ENCODE measurements at regions not wholly inside any gene's neighbourhood (a gene's known extent, or its start where the extent isn't known, plus 50 kb on each side); places are given as distances from the start of the nearest gene placed in this dataset.

GRCh38 chr2:4556135-4556896 lies 852.9 kb downstream of the DCDC2C start:
- no peak for DNase-seq (ENCODE audit: low read depth, low spot score)

GRCh38 chr2:4561196-4561595 lies 857.8 kb downstream of the DCDC2C start:
- DNase-seq (ENCODE audit: low read depth, low spot score), result no peak

DNA sequence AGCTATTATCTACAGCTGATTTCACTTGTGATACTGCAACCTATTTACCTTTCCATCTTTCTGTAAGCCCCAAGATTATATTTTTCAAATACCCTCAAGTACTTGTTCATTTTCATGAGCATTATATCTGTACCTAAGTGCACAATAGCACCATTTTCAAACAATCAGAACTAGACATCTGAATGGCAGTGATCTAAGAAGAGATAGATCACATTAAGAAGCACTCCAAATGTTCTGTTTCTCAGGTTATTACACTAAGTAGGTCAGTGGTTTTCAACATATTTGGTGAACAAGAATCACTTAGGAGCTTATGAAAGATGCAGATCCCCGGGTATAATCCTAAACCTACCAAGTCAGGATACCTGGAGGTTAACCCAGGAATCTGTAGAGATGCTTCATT lies 872.7 kb downstream of the DCDC2C start:
- no peak for DNase-seq (ENCODE audit: low read depth, low spot score)

DNA sequence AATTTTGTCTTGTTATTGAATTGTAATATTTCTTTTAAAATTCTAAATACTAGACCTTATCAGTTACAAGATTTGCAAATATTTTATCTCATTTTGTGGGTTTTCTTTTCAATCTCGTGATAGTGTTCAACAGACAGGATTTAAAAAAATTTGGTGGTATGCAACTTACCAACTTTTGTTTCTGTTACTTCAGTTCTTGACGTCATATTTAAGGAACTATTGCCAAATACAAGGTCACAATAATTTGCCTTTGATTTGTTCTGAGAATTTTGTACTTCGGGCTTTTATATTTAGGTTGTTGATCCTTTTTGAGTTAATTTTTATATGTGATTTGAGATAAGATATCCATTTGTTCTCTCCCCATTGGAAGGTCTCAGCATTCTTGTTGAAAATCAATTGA lies 876.6 kb downstream of the DCDC2C start:
- no peak for DNase-seq (ENCODE audit: low read depth, low spot score)

DNA sequence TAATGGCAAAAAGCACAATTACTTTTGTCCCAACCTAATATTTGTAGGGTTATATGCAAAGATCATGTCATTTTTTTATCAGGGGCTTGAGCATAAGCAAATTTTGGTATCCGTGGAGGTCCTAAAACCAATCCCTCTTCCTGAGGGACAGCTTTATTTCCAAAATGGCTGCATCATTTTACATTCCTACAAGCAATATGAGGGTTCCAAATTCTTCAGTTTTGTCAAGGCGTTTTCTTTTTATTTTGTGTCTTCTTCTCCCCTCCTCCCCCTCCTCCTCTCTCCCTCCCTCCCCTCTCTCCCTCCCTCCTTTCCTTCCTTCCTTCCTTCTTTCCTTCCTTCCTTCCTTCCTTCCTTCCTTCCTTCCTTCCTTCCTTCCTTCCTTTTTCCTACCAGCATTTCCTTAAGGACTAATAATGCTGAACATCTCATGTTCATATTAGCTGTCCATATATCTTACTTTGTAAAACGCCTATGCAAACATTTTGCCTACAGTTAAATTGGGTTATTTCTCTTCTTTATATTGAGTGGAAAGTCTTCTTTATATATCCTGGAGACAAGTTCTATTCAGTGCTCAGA lies 881.8 kb downstream of the DCDC2C start:
- DNase-seq (ENCODE audit: low read depth, low spot score), result no peak

- DNase-seq (ENCODE audit: low read depth, low spot score), result no peak
Measured at GRCh38 chr2:4588606-4589005, 885.2 kb downstream of the DCDC2C start.

GRCh38 chr2:4591261-4591660 lies 887.9 kb downstream of the DCDC2C start:
- DNase-seq (ENCODE audit: low read depth, low spot score), result no peak

DNA sequence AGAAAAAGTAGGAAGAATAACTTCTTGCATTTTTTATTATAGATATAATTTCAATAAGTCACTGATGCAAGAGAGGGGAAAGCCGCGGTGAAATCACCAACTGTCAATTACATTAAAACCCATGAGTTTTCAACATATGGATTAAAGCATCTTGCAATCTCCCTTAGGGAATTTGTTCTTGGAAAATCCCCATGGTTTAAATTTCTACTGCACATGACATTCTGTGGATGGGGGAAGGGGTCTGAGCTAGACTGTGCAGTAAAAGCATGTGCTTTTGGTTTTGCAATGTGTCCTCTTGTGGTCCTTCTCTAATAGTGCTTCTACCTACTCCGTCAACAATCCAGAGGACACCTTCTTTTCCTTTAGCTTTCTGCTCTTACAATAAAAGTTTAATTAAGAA lies 894.0 kb downstream of the DCDC2C start:
- no peak for DNase-seq (ENCODE audit: low read depth, low spot score)

DNA sequence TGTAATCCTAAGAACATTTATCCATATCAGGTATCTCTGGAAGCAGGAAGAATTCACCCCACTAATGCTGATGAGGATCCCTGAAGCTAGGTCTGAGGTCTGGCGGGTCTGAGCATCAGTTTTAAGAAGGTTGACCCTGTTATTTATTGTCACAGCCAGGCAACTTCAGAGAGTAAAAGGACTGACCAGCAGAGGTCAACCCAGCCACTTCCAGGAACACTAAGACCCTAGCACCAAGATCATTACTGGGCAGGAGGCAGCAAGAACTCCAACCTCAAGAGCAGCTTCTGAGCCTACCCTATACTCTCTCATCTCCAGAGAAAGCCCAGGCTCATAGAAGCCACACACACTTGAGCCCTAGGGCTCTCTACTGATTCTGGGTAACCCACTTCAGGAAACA lies 901.4 kb downstream of the DCDC2C start:
- no peak for DNase-seq (ENCODE audit: low read depth, low spot score)

GRCh38 chr2:4618141-4618540 lies 914.8 kb downstream of the DCDC2C start:
- no peak for DNase-seq (ENCODE audit: low read depth, low spot score)

DNA sequence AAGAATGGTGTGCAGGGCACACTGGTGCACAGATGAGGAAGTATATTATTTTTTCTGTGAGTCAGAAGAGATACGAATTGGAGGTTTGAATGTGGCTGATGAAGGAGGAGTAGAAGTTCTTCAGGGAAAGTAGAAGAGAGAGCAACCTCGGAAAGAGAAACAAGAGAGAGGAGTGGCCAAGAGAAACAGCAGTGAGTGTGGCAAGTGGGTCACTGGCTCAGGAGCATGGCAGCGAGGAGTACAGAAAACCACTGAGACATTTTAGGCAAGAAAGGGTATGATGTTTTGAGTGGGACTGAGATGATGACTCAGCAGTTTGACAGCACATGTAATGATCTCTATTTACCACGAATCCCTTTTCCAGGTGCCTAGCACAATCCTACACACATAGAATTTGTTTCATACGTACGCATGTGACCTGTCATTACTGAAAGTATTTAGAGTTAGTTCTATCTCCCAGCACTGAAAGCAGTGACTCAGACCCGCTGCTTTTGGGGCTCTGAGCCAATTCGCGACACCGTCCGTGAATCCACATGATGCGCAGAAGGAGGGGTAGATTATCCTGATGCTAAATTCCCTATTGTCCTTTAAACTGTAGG lies 915.4 kb downstream of the DCDC2C start:
- DNase-seq (ENCODE audit: low read depth, low spot score), result no peak

DNA sequence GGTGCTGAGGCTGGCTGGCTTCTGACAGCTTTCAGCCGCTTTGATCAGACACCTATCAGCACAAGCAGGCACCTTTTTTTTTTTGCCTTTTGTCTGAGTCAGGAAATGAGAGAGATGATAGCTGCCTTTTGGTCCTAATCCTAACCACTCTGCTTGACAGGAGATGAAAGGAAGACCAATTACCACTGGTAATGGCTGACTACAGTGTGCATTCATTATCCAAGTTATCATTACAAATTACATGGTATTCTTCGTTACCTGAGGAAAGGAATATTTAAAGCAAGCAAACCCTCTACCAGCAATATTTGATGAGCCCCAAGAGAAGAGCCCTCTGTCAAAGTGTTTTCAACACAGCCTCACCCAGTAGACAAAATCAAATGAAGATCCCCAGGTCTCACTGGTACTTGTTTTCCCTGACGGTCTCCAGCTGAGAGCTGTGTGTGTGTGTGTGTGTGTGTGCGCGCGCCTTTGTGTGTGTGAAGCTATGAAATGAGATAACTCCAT lies 925.7 kb downstream of the DCDC2C start:
- DNase-seq (ENCODE audit: low read depth, low spot score), result no peak

GRCh38 chr2:4635289-4635688 lies 931.9 kb downstream of the DCDC2C start:
- DNase-seq (ENCODE audit: low read depth, low spot score), result no peak

- no peak for DNase-seq (ENCODE audit: low read depth, low spot score)
Measured at GRCh38 chr2:4653991-4654390, 950.6 kb downstream of the DCDC2C start.

GRCh38 chr2:4656326-4656725 lies 953.0 kb downstream of the DCDC2C start:
- DNase-seq (ENCODE audit: low read depth, low spot score), result no peak

GRCh38 chr2:4662161-4662779 lies 958.9 kb downstream of the DCDC2C start:
- DNase-seq (ENCODE audit: low read depth, low spot score), result no peak

GRCh38 chr2:4668381-4668780 lies 965.0 kb downstream of the DCDC2C start:
- DNase-seq (ENCODE audit: low read depth, low spot score), result no peak

DNA sequence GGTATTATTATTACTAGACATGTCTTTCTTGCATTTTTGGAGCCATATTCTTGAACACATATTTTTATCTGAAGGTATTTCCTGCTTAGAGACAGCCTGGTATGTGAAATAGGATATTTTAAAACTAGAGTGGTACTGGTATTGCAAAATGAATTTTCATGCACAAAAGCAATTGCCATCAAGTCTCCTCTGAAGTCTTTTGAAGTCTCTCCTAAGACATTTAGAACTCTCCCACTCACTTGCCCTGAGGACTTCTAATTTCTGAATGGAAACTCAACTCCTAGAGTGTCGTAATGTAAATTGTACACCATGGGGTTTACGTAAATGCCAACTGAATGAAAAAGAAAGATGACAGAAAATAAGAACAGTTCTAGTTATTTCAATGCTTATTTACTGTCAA lies 967.0 kb downstream of the DCDC2C start:
- no peak for DNase-seq (ENCODE audit: low read depth, low spot score)

DNA sequence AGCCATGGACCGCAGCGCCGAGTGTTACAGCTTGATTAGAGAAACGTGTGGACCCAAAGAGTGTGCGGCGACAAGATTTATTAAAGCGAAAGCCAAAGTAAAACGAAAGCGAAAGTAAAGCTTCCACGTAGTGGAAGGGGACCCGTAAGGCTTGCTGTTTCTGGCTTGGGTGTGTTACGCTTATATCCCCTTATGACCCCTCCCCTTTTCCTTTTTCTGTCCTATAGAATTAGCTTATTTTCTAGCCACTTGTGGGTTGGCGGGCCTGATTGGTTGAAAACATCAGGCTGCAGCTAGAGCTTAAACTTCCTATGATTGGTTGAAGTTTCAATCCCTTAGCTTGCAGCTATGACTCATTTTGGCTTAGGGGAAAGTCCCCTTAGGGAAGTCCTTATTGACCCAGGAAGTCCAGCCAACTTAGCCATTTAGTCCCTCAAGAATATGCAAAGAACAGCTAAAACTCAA lies 969.7 kb downstream of the DCDC2C start:
- DNase-seq (ENCODE audit: low read depth, low spot score), result no peak

GRCh38 chr2:4674007-4674406 lies 970.6 kb downstream of the DCDC2C start:
- DNase-seq (ENCODE audit: low read depth, low spot score), result no peak

GRCh38 chr2:4675295-4675694 lies 971.9 kb downstream of the DCDC2C start:
- no peak for DNase-seq (ENCODE audit: low read depth, low spot score)

DNA sequence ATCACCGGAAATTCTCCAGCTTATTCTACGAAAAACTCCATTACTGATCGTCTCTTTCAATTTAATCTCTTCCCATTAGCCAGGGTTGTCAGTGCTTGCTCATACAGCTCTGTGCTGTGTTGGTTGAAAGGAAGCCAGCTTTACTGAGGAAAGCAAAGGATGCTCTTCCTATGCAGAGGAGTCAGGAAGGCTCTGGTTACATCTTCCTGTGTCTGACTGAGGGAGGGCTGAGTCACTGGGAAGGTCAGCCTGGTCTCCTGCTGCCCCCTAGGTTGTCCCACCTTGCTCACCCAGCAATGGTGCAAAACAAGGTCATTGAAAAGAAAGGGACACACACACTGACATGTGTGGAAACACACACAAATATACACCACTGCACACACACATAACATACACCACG lies 975.6 kb downstream of the DCDC2C start:
- no peak for DNase-seq (ENCODE audit: low read depth, low spot score)

Measured in brain pericyte (primary cell).